ENCODE measurements at regions not wholly inside any gene's neighbourhood (a gene's known extent, or its start where the extent isn't known, plus 50 kb on each side); places are given as distances from the start of the nearest gene placed in this dataset.

GRCh38 chr5:86011937-86012336, 605.8 kb upstream of the COX7C start:
- TF ChIP-seq REST (IDR thresholded peaks at IDR 0.05; ENCODE audit: borderline replicate concordance) (no peak), EZH2 (IDR thresholded peaks at IDR 0.05; ENCODE audit: borderline replicate concordance, insufficient read depth, low read length, poor library complexity, severe bottlenecking) (no peak), CTCF (IDR thresholded peaks at IDR 0.05; ENCODE audit: poor library complexity, severe bottlenecking) (no peak), POLR2AphosphoS5 (IDR thresholded peaks at IDR 0.05) (no peak), RAD21 (conservative IDR thresholded peaks at IDR 0.05) (no peak), SMC3 (conservative IDR thresholded peaks at IDR 0.05; ENCODE audit: poor library complexity) (no peak), MXI1 (conservative IDR thresholded peaks at IDR 0.05; ENCODE audit: poor library complexity, severe bottlenecking) (no peak)

All from neural cell (in vitro differentiated cells).